HG03354 (cell line): ENCODE measurements at regions not wholly inside any gene's neighbourhood (a gene's known extent, or its start where the extent isn't known, plus 50 kb on each side); places are given as distances from the start of the nearest gene placed in this dataset.

Experiments used
- ATAC-seq: cut with Tn5 transposase; IDR thresholded peaks from one replicate; pipeline ENCODE4 v1.9.1; 2021; ENCODE audit warnings: mild to moderate bottlenecking; ENCODE audit not compliant: unreplicated experiment, poor library complexity, severe bottlenecking

- ATAC-seq = peak; percentile 69
These were observed 469.0 kb downstream of the EPHA4 start for GRCh38 chr2:221102896-221103688.

DNA sequence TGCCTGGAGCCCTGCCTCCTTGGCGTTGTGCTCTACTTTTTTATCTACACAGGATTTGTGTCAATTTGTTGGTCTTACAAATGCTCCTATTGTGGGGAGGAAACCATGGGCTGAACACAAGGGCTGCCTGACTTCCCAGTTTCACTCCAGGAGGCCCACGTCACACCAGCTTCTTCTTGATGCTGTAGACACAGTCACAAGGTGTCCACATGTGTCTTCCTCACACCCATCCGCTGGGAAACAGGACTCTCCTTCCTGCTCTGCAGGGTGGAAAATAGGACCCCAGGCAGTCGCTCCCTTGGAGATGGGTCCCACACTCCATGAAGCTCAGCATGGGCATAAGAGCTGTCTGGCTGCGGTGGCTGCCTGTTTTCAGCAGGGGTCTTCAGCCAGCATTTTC lies 468.2 kb downstream of the EPHA4 start:
- ATAC-seq = no peak

- no peak for ATAC-seq
These were observed 467.7 kb downstream of the EPHA4 start for GRCh38 chr2:221104361-221104811.

DNA sequence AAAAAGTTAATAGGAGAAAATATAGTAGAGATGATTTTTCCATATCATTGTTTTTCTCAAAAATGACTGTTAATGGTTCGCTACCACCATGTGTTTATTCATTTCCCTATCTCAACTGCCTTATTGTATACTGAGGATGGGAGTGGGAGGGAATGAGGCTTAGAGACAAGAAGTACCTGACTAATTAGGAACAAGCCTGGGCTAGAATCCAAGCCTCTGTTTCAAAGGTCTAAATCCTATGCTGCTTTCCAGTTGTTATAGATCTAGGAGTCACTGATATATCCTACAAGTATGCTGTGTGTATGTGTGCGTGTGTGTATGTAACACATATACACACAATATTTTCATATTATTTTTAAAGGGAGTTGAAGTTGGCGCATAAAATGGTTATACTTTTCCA lies 465.9 kb downstream of the EPHA4 start:
- no peak for ATAC-seq

DNA sequence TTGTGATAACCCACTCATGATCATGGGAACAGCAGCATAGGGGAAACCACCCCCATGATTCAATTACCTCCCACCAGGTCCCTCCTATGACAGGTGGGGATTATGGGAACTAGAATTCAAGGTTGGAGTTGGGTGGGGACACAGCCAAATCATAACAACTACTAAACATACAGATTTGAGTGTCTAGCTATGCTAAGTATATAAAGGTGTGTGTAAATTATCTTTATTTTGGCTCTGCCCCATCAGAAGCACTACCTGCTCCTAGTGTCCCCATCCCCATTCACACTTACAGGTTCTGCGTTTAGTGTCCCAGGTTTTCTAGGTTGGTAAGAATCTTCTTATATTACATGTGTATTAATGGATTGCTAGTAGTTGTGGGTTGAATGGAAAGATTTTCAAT lies 464.7 kb downstream of the EPHA4 start:
- ATAC-seq = no peak

DNA sequence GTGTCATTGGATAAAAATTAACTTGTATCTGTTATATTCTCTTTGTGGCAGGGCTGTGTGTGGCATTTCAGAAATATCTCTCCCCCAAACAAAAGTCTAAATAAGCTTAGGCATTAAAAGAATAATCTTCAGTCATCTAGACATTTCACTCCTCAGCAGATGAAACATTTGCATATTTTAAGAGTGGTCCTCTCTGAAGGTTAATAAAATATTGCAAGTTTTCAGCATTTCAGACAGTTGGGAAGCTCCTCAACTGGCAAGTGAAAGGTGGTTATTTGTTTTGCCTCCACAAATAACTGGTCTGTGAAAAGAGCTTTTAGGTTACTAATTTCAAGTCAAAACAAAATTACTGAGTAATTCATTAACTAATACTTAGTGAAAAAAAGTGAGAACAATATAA lies 462.6 kb downstream of the EPHA4 start:
- peak; percentile 50 for ATAC-seq

DNA sequence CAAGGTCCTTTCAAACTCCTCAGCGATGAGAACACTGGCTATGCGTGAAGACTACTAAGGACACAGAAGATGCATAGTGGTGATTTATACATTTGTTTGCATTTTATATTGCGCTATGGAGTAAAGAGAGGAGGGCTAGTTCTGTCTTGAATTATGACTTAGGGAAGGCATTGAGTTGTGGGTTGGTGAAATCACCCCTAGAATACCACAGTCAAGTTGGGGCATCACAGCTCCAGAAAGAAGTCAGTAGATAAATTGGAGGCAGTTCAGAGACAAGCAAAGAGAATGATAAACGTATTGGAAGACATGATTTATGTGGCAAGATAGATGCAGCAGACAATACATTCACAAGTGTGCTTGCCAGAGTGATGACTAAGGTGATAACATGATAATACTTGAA lies 460.4 kb downstream of the EPHA4 start:
- ATAC-seq = no peak

DNA sequence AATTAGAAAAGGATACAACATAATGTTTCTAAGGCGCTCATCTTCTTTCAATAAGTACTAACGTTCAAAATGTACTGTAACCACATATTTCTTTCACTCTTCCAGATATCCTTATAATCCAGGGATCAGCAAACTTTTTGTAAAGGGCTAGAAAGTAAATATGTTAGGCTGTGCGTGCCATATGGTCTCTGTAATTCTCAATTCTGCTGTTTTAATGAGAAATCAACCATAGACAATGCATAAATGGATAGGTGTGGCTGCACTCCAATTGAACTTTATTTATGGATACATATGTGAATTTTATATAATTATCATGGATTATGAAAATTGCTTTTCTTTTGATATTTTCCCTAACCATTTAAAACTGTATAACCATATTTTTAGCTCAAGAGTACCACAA lies 459.4 kb downstream of the EPHA4 start:
- no peak for ATAC-seq

DNA sequence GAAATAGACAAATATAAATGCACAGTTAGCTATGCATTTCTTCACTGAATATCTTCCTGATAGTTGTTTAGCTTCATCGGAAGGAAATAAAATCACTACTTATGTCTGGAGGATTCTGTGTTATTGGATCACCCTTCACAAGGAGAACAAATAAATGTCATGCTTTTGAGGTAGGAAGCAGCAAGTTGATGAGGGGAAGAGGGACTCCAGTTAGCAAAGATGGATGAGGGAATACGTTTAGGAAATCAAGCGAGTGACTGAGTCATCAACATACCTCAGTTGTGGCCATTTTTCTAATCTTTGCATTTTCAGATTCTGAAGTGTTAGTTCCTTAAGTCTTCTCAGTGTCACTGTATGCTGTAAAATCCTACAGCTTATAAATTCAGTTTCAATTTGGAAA lies 456.2 kb downstream of the EPHA4 start:
- no peak for ATAC-seq

DNA sequence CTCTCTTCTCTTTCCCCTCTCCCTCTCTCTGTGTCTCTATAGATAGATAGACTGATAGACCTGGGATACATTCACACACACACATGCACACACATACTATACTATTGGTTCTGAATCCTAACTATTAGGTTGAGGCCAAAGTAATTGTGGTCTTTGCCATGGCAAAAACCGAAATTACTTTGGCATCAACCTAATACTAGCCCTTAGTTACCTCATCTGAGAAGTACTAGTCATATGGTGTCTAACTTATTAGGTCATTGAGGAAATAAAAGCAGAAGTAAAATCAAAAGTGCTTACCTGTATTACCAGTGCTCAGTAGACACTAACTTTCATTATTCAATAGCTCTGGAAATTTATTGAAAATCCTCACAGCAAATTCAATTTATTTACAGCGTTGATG lies 451.5 kb downstream of the EPHA4 start:
- ATAC-seq = peak; percentile 86

GRCh38 chr2:221123396-221123795 lies 448.7 kb downstream of the EPHA4 start:
- ATAC-seq = no peak

DNA sequence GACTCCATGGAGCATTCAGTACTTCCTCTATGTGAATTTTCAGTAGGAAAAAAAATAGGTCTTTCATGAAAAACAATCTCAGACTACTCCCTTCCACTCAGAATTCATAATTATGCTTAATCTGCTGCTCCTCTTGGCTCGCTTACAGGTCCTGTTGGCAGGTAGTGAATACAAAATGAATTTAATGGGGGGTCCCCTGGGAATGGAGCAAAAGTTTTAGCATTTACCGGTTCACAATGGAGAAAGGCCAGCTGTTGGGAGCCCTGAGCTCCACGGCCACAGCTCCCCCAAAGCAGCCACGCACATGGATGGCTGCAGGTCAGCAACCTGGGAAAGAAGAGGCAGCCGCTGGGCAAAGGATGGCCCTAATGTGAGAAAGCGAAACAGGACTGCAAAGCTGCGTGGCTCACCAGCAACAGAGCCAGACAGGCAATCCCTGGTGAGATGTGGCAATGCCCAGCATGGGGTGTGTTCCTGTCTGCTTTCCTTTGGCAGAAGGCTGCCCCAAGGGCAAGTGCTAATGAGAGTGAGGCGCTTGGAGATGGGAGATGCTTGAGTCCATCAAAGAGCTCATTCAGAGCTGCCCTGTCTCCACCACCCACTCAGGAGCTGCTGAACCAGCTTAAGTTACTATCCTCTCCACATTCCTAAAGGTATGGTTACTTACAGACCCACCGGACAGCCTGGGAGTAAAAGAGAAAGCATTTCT lies 447.4 kb downstream of the EPHA4 start:
- no peak for ATAC-seq

DNA sequence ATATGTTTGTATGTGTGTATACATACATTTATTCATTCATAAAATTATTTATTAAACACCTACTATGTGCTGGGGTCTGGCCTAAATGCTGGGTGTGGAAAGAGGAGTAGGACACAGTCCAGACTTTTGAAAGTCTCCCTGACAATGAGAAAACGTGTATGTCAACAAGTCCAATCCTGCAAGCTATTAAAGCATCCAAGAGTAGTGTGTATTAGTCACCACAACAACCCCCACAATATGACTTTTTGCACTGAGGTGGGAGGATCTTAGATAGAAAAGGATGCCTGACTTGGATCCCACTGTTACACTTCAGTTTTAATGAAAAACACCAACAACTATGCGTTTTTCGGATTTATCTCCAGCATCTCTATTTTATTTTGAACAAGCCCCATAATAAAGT lies 446.4 kb downstream of the EPHA4 start:
- ATAC-seq = no peak

DNA sequence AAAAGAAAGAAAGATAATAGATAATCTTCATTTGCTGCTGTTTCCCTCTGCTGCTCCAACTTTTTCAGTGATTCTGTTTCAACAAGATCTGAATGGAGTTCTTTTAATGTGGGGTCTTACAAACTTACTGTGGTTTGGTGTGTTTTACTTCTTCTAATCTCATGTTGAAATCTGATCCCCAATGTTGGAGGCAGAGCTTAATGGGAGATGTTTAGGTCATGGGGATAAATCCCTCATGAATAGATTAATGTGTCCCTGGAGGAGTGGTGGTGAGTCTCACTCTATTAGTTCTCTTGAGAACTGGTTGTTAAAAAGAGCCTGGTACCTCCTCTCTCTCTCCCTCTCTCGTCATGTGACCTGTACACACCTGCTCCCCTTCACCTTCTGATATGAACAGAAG lies 442.4 kb downstream of the EPHA4 start:
- ATAC-seq = no peak

GRCh38 chr2:221130431-221130830 lies 441.7 kb downstream of the EPHA4 start:
- no peak for ATAC-seq

- ATAC-seq = no peak
These were observed 438.2 kb downstream of the EPHA4 start for GRCh38 chr2:221133941-221134340.

DNA sequence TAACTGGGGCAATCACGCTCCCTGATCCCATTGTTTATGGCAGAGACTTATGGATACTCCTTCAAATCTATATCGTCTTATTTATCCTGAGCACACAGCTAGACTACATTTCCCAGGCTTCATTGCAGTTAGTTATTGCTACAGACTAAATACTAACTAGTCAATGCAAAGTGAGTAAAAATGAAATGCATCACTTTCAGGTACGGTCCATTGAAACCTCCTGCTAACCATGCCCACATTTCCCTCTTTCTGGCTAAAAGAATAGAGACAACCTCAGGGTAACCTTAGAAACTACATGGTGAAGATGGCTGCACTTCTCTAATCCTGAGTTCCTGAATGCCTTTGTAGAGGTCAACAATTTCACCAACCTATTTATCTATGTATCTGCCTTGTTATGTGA lies 437.4 kb downstream of the EPHA4 start:
- ATAC-seq = peak; percentile 59

DNA sequence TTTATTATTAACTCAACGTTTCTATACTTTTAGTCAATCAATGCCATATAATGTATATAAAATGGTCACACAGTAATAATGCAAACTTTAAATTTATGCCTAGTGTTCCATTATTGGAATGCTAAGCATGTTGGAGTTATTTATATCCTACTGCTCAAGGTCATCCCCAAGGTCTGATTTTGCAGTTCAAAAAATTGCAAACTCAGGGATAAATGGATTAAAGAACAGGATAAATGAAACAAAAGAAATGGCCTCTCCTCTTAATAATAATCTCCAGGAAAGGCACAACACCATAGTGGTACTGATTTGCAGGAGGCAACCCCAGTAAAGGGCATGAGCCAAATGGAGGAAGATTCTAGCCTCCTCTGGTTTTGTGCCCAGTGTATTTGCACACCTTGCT lies 436.4 kb downstream of the EPHA4 start:
- ATAC-seq = no peak

DNA sequence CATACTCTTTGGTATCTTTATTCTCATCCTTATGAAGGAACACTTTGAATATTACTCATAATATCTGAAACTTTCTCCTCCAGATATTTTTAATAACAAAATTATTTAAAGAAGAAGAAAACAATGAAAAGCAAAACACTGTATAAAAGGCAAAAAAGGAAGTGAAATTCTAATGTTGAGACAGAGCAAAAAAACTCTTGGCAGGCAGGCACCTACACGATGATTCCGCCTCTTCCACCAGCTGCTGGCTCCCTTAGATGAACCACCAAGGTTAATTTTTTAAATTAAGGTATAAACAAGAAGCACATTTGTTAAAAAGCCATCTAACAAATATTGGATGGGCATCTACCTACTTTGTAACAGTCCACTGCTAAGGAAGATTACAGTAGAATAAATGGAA lies 434.7 kb downstream of the EPHA4 start:
- ATAC-seq = peak; percentile 35

DNA sequence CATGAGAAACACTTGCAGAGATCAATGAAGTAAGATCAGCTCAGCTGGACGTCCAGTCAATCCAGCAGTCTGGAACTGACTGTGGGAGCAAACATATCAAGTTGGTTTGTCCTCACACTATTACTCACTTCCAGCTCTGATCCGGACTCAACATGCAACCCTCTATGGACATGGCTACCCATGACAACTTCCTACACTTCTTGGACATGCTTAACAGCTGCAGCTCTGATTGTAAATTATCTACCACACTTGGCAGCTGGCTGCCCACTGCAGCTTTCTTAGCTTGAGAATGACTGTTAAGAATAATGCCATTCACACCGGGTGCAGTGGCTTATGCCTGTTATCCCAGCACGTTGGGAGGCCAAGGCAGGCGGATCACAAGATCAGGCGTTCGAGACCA lies 429.8 kb downstream of the EPHA4 start:
- no peak for ATAC-seq

DNA sequence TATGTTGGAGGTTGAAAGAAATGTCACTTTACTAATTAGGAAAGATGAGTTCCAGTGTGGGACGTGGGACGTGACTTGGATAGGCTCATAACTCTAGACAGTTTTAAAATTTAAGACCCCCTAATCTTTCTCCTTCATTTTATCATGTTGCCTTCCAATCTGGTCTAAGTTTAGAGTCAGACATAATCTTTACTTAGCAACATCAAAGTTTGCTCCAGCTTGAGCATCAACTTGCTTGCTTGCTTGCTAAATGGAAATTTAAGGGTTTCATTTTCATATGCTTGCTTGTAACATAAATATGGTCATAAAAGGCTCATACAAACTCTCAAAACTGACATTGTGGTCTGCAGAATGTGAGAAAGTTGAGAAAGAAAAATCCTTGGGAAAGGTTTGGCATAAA lies 428.9 kb downstream of the EPHA4 start:
- ATAC-seq = no peak
